ENCODE measurements at regions not wholly inside any gene's neighbourhood (a gene's known extent, or its start where the extent isn't known, plus 50 kb on each side); places are given as distances from the start of the nearest gene placed in this dataset.

GRCh38 chr7:17205910-17206309 lies 92.5 kb upstream of the AHR start:
- no peak for TF ChIP-seq CTCF (IDR thresholded peaks at IDR 0.05; ENCODE audit: low read depth, low read length)

GRCh38 chr7:17206349-17206905 lies 92.0 kb upstream of the AHR start:
- TF ChIP-seq CTCF (IDR thresholded peaks at IDR 0.05; ENCODE audit: low read depth, low read length) = no peak
- no peak for DNase-seq (ENCODE audit: extremely low read depth, low read depth)

More at GRCh38 chr7:17205910-17206309, 92.5 kb upstream of the AHR start:
- DNase-seq (ENCODE audit: extremely low read depth, low read depth) = no peak

GRCh38 chr7:17207220-17207619 lies 91.2 kb upstream of the AHR start:
- no peak for DNase-seq (ENCODE audit: extremely low read depth, low read depth)
- no peak for TF ChIP-seq CTCF (IDR thresholded peaks at IDR 0.05; ENCODE audit: low read depth, low read length)

GRCh38 chr7:17209101-17209500 lies 89.4 kb upstream of the AHR start:
- DNase-seq (ENCODE audit: extremely low read depth, low read depth) = no peak
- TF ChIP-seq CTCF (IDR thresholded peaks at IDR 0.05; ENCODE audit: low read depth, low read length) = no peak

GRCh38 chr7:17211307-17211836 lies 87.1 kb upstream of the AHR start:
- no peak for DNase-seq (ENCODE audit: extremely low read depth, low read depth)
- TF ChIP-seq CTCF (IDR thresholded peaks at IDR 0.05; ENCODE audit: low read depth, low read length) = no peak

GRCh38 chr7:17212188-17212587 lies 86.3 kb upstream of the AHR start:
- no peak for TF ChIP-seq CTCF (IDR thresholded peaks at IDR 0.05; ENCODE audit: low read depth, low read length)
- no peak for DNase-seq (ENCODE audit: extremely low read depth, low read depth)

GRCh38 chr7:17227766-17228490 lies 70.5 kb upstream of the AHR start:
- TF ChIP-seq CTCF (IDR thresholded peaks at IDR 0.05; ENCODE audit: low read depth, low read length) = no peak
- no peak for DNase-seq (ENCODE audit: extremely low read depth, low read depth)

Measured in AG09319 (cell line).